ENCODE measurements at regions not wholly inside any gene's neighbourhood (a gene's known extent, or its start where the extent isn't known, plus 50 kb on each side); places are given as distances from the start of the nearest gene placed in this dataset.
A peak's percentile ranks its signal among the peaks of the same experiment; 100 is the strongest.

DNA sequence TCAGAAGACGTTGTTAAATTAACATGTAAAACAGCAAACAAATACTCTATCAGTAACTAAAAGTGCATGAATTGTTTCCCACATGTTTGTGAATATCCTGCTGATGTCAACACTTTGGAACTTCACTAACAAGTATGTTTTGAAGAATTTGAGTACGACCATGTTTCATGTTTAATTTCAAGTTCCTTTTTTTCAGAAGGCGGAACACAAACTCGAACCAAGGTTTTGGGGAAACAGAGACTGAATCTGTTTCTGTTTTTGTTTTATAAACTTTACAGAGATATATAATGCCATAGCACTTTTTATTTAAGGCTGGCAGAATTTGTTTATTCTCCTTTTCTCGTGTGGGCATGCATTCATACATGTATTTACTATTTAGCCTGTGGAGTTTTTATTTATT is 509.3 kb upstream of the CITED2 start:
- CTCF ChIA-PET, result no interaction called here
- TF ChIP-seq CTCF (IDR thresholded peaks at IDR 0.05; ENCODE audit: control extremely low read depth, extremely low read depth, low read depth, missing control alignments), result no peak
- POLR2A ChIA-PET, result no interaction called here
- DNase-seq (ENCODE audit: extremely low spot score), result no peak

GRCh38 chr6:139882977-139883728 is 508.7 kb upstream of the CITED2 start:
- CTCF ChIA-PET, result interaction anchor here (0.7 to 2.6 kb wide), 2 partner anchors 8 to 31 kb away, joined by 3 to 9 read pairs; no protein-coding TSS in a partner anchor
- POLR2A ChIA-PET, result no interaction called here
- no peak for TF ChIP-seq CTCF (IDR thresholded peaks at IDR 0.05; ENCODE audit: control extremely low read depth, extremely low read depth, low read depth, missing control alignments)
- DNase-seq (ENCODE audit: extremely low spot score), result no peak

- ChIA-PET CTCF (interaction anchor here (1.7 to 2.6 kb wide), 3 partner anchors 9 to 1039 kb away, joined by 6 to 9 read pairs (median 7); no protein-coding TSS in a partner anchor), POLR2A (no interaction called here)
- no peak for TF ChIP-seq CTCF (IDR thresholded peaks at IDR 0.05; ENCODE audit: control extremely low read depth, extremely low read depth, low read depth, missing control alignments)
- DNase-seq (ENCODE audit: extremely low spot score), result no peak
These were observed 507.8 kb upstream of the CITED2 start for GRCh38 chr6:139882234-139882633.

DNA sequence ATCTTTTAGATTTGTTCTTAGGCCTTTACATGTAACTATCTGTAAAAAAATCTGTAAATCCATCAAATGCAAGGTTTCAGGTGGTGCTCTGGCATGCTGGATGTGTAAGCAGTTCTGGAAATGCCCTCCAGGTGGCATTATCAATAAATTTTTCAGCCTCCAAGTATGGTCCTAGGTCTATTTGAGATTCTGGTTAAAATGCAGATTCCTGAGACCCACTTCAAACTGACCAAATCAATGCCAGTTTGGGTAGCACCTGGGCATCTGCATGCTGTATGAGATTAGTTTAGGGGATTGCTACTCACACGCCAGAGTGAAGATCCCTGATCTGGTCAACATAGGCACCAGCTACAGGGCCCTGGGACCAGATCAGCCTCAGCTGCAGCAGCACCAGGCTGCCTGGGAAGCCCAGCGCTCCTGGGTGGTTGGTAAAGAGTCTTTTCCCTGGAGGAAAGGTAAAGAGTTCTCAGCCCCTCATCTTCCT is 507.3 kb upstream of the CITED2 start:
- POLR2A ChIA-PET, result no interaction called here
- TF ChIP-seq CTCF (IDR thresholded peaks at IDR 0.05; ENCODE audit: control extremely low read depth, extremely low read depth, low read depth, missing control alignments), result peak; percentile 39
- DNase-seq (ENCODE audit: extremely low spot score), result peak; percentile 43
- CTCF ChIA-PET, result interaction anchor here (1.2 to 2.6 kb wide), 5 partner anchors 10 to 1039 kb away, joined by 3 to 9 read pairs (median 6); no protein-coding TSS in a partner anchor

- DNase-seq (ENCODE audit: extremely low spot score), result no peak
These were observed 506.8 kb upstream of the CITED2 start for GRCh38 chr6:139881236-139881635.

More at GRCh38 chr6:139881236-139881635, 506.8 kb upstream of the CITED2 start:
- POLR2A ChIA-PET, result no interaction called here
- CTCF ChIA-PET, result interaction anchor here (1.2 to 2.6 kb wide), 5 partner anchors 10 to 1040 kb away, joined by 3 to 9 read pairs (median 6); no protein-coding TSS in a partner anchor
- TF ChIP-seq CTCF (IDR thresholded peaks at IDR 0.05; ENCODE audit: control extremely low read depth, extremely low read depth, low read depth, missing control alignments), result no peak
